SK-N-SH (cell line): ENCODE measurements at regions not wholly inside any gene's neighbourhood (a gene's known extent, or its start where the extent isn't known, plus 50 kb on each side); places are given as distances from the start of the nearest gene placed in this dataset.

Source experiments
- CTCF ChIA-PET: fragments of 300-600, 350-600 bp; formaldehyde crosslinking; extraction: SDS; loops from one replicate; lab custom pipeline; 2021; lab: Yijun Ruan, JAX
- POLR2A ChIA-PET: fragments of 350-600 bp; sonication (Branson Sonifier 250); formaldehyde crosslinking; extraction: SDS; loops from one replicate; lab custom pipeline; 2020; ENCODE audit warnings: antibody characterized with exemption, inconsistent platforms; lab: Yijun Ruan, JAX
- DNase-seq: peaks from one replicate; pipeline ENCODE4 v3.0.0; 2012
- H2AFZ ChIP-seq: fragments of 200-600 bp; sonication (generic); 2 replicates; pipeline ENCODE4 v1.8.1; 2016; ENCODE audit warnings: antibody characterized with exemption, mild to moderate bottlenecking, low read depth
- H3F3A ChIP-seq: fragments of 200-600 bp; sonication (generic); replicated peaks from 2 replicates; pipeline ENCODE3; 2016; ENCODE audit warnings: antibody characterized with exemption, mild to moderate bottlenecking; ENCODE audit not compliant: insufficient read depth
- H3K27ac ChIP-seq, 2 experiments: fragments of 200-500 bp in 1 of 2; fragments of 200-600 bp in 1 of 2; sonication (Bioruptor generic) in 1 of 2; sonication (generic), shearing (Covaris generic) in 1 of 2; 2 replicates each; pipeline versions ENCODE4 v1.5.1 to v1.6.1; 2014 to 2016; ENCODE audit warnings: low read depth in 2 of 2, inconsistent platforms in 1 of 2, low read length in 1 of 2, mild to moderate bottlenecking in 1 of 2, mixed read lengths in 1 of 2
- H3K27me3 ChIP-seq: fragments of 200-600 bp; sonication (generic), shearing (Covaris generic); 2 replicates; pipeline ENCODE4 v1.6.1; 2016; ENCODE audit warnings: mixed run types; ENCODE audit not compliant: insufficient read depth
- H3K36me3 ChIP-seq, 2 experiments: fragments of 200-500 bp in 1 of 2; fragments of 200-600 bp in 1 of 2; sonication (Bioruptor generic) in 1 of 2; sonication (generic) in 1 of 2; replicated peaks in 1 of 2; 2 replicates each; pipeline versions ENCODE3 to v1.5.1; 2014 to 2016; ENCODE audit warnings: low read length in 1 of 2, mild to moderate bottlenecking in 1 of 2; ENCODE audit not compliant: insufficient read depth in 2 of 2, control insufficient read depth in 1 of 2
- H3K4me1 ChIP-seq, 2 experiments: fragments of 200-500 bp in 1 of 2; fragments of 200-600 bp in 1 of 2; sonication (Bioruptor generic) in 1 of 2; sonication (generic), shearing (Covaris generic) in 1 of 2; 2 replicates each; pipeline versions ENCODE4 v1.5.1 to v1.6.1; 2014 to 2016; ENCODE audit warnings: low read depth in 1 of 2, low read length in 1 of 2, mixed run types in 1 of 2; ENCODE audit not compliant: insufficient read depth in 2 of 2, control insufficient read depth in 1 of 2
- H3K4me2 ChIP-seq: fragments of 200-600 bp; sonication (generic), shearing (Covaris generic); 2 replicates; pipeline ENCODE4 v1.6.1; 2017; ENCODE audit warnings: mixed run types
- H3K4me3 ChIP-seq, 2 experiments: fragments of 200-500 bp in 1 of 2; fragments of 200-600 bp in 1 of 2; sonication (Bioruptor generic) in 1 of 2; sonication (generic), shearing (Covaris generic) in 1 of 2; 2 replicates each; pipeline versions ENCODE4 v1.5.1 to v1.8.1; 2014 to 2016; ENCODE audit warnings: low read depth in 2 of 2, inconsistent platforms in 1 of 2, low read length in 1 of 2, mild to moderate bottlenecking in 1 of 2, mixed read lengths in 1 of 2, moderate library complexity in 1 of 2
- H3K79me2 ChIP-seq: fragments of 200-600 bp; sonication (generic); 2 replicates; pipeline ENCODE4 v1.8.1; 2017; ENCODE audit warnings: mild to moderate bottlenecking; ENCODE audit not compliant: insufficient read depth
- H3K9ac ChIP-seq: fragments of 200-600 bp; sonication (generic); 2 replicates; pipeline ENCODE4 v1.6.1; 2017; ENCODE audit warnings: mixed run types
- H3K9me2 ChIP-seq: fragments of 200-600 bp; sonication (generic); 2 replicates; pipeline ENCODE4 v1.6.1; 2017; ENCODE audit warnings: mixed run types
- H3K9me3 ChIP-seq: fragments of 200-600 bp; sonication (generic); 2 replicates; pipeline ENCODE4 v1.6.1; 2017; ENCODE audit warnings: mixed run types, mild to moderate bottlenecking, moderate library complexity
- H4K20me1 ChIP-seq: fragments of 200-600 bp; sonication (generic); 2 replicates; pipeline ENCODE4 v1.6.1; 2017; ENCODE audit warnings: mild to moderate bottlenecking, mixed run types; ENCODE audit not compliant: insufficient read depth
- CHD2 ChIP-seq: fragments of 150-350 bp; IDR thresholded peaks from 2 replicates; pipeline ENCODE4 v1.6.1; 2018; ENCODE audit warnings: low read length; ENCODE audit not compliant: partially characterized antibody
- CTCF ChIP-seq: fragments of 200-600 bp; sonication (generic); IDR thresholded peaks from 2 replicates; pipeline ENCODE4 v1.6.1; 2017; ENCODE audit warnings: antibody characterized with exemption, mild to moderate bottlenecking, moderate library complexity
- ELF1 ChIP-seq: IDR thresholded peaks from 2 replicates; pipeline ENCODE4 v1.4.0; 2012
- EZH2phosphoT487 ChIP-seq: fragments of 200-600 bp; sonication (generic); IDR thresholded peaks from 2 replicates; pipeline ENCODE4 v1.6.1; 2017; ENCODE audit warnings: low read depth, mixed run types, mild to moderate bottlenecking, antibody characterized with exemption, moderate library complexity, borderline replicate concordance
- FOSL2 ChIP-seq: IDR thresholded peaks from 2 replicates; pipeline ENCODE4 v1.4.0; 2012; ENCODE audit warnings: low read depth, mild to moderate bottlenecking, moderate library complexity, borderline replicate concordance
- FOXM1 ChIP-seq: IDR thresholded peaks from 2 replicates; pipeline ENCODE4 v1.4.0; 2012; ENCODE audit warnings: low read depth, mild to moderate bottlenecking
- GABPA ChIP-seq: IDR thresholded peaks from 2 replicates; pipeline ENCODE4 v1.4.0; 2012; ENCODE audit warnings: low read depth, mild to moderate bottlenecking
- MEF2A ChIP-seq: IDR thresholded peaks from 2 replicates; pipeline ENCODE4 v1.4.0; 2012; ENCODE audit warnings: low read depth, borderline replicate concordance
- NRF1 ChIP-seq: IDR thresholded peaks from 2 replicates; pipeline ENCODE4 v1.6.1; 2012; ENCODE audit warnings: low read depth, mild to moderate bottlenecking, low read length
- PBX3 ChIP-seq: IDR thresholded peaks from 2 replicates; pipeline ENCODE4; 2012
- POLR2AphosphoS5 ChIP-seq: IDR thresholded peaks from 2 replicates; pipeline ENCODE4 v1.6.1; 2012; ENCODE audit warnings: low read depth, low read length
- RAD21 ChIP-seq: IDR thresholded peaks from 2 replicates; pipeline ENCODE4 v1.6.1; 2012; ENCODE audit warnings: mild to moderate bottlenecking, low read length
- REST ChIP-seq: IDR thresholded peaks from 2 replicates; pipeline ENCODE4 v1.6.1; 2012; ENCODE audit warnings: mild to moderate bottlenecking, low read depth, low read length, moderate library complexity
- RFX5 ChIP-seq: IDR thresholded peaks from 2 replicates; pipeline ENCODE4 v1.6.1; 2012; ENCODE audit warnings: mild to moderate bottlenecking, improper control_type of control experiment, low read length
- SIN3A ChIP-seq: IDR thresholded peaks from 2 replicates; pipeline ENCODE4 v1.6.1; 2012; ENCODE audit warnings: low read depth, mild to moderate bottlenecking, low read length, moderate library complexity, borderline replicate concordance
- TAF1 ChIP-seq: IDR thresholded peaks from 2 replicates; pipeline ENCODE4 v1.6.1; 2012; ENCODE audit warnings: low read depth, mild to moderate bottlenecking, low read length, moderate library complexity, borderline replicate concordance
- TCF12 ChIP-seq: IDR thresholded peaks from 2 replicates; pipeline ENCODE4 v1.4.0; 2012
- TEAD4 ChIP-seq: IDR thresholded peaks from 2 replicates; pipeline ENCODE4 v1.4.0; 2012; ENCODE audit warnings: mild to moderate bottlenecking, borderline replicate concordance; ENCODE audit not compliant: insufficient read depth
- USF1 ChIP-seq: IDR thresholded peaks from 2 replicates; pipeline ENCODE4 v1.4.0; 2012; ENCODE audit warnings: low read depth, borderline replicate concordance
- YY1 ChIP-seq: IDR thresholded peaks from 2 replicates; pipeline ENCODE4 v1.4.0; 2012; ENCODE audit warnings: low read depth, mild to moderate bottlenecking
- WGBS: methylation state at CpG from one replicate; pipeline ENCODE4 v1.1.6; 2017; ENCODE audit warnings: low lambda C conversion rate; 5-methylcytosine and 5-hydroxymethylcytosine counted together

GRCh38 chr6:12379181-12379580 is 89.0 kb downstream of the EDN1 start:
- no peaks in the 10 kb centered on the region for H3K9me2 ChIP-seq
- TF ChIP-seq ELF1 (no peak), TEAD4 (no peak), NRF1 (no peak), POLR2AphosphoS5 (no peak), PBX3 (no peak), SIN3A (no peak), REST (no peak), USF1 (no peak), EZH2phosphoT487 (no peak), RAD21 (no peak), FOSL2 (no peak), CTCF (no peak), FOXM1 (no peak), TAF1 (no peak), TCF12 (no peak), YY1 (no peak), MEF2A (no peak), CHD2 (no peak), GABPA (no peak), RFX5 (no peak)
- H3K4me2 ChIP-seq: no peak overlapping the region
- no peaks in the 10 kb centered on the region for H4K20me1 ChIP-seq
- no peaks in the 10 kb centered on the region for H3K27me3 ChIP-seq
- no peaks in the 10 kb centered on the region for H3F3A ChIP-seq
- no peaks in the 10 kb centered on the region for H3K9me3 ChIP-seq
- POLR2A ChIA-PET: no interaction called here
- H3K9ac ChIP-seq: no peak overlapping the region
- H3K36me3 ChIP-seq: no peaks in the 10 kb centered on the region
- no peak overlapping the region for H3K4me3 ChIP-seq
- WGBS: 17% methylated on average over 1 of the region's 1 CpG
- H3K4me1 ChIP-seq: no peaks in the 10 kb centered on the region
- DNase-seq: no peak
- CTCF ChIA-PET: no interaction called here
- no peaks in the 10 kb centered on the region for H3K79me2 ChIP-seq
- no peak overlapping the region for H3K27ac ChIP-seq
- H2AFZ ChIP-seq: no peak overlapping the region
